ENCODE measurements at regions not wholly inside any gene's neighbourhood (a gene's known extent, or its start where the extent isn't known, plus 50 kb on each side); places are given as distances from the start of the nearest gene placed in this dataset.

GRCh38 chr13:89846926-89847585, 1500.4 kb upstream of the MIR17HG start:
- TF ChIP-seq POLR2A (IDR thresholded peaks at IDR 0.05; ENCODE audit: low read length), result no peak
- no peak for TF ChIP-seq GATA1 (IDR thresholded peaks at IDR 0.05; ENCODE audit: low read depth, low read length)

All from erythroblast (primary cell).